ENCODE measurements at regions not wholly inside any gene's neighbourhood (a gene's known extent, or its start where the extent isn't known, plus 50 kb on each side); places are given as distances from the start of the nearest gene placed in this dataset.

- H3K4me3 ChIP-seq (ENCODE audit: low read depth, low read length), result no peak overlapping the region
- TF ChIP-seq CTCF (IDR thresholded peaks at IDR 0.05; ENCODE audit: insufficient read depth, low read depth, low read length, missing control alignments), result no peak
- DNase-seq (ENCODE audit: low read depth), result no peak
Measured at GRCh38 chr13:76638882-76639281, 247.3 kb downstream of the KCTD12 start.

GRCh38 chr13:76638181-76638580 is 248.0 kb downstream of the KCTD12 start:
- DNase-seq (ENCODE audit: low read depth), result no peak
- H3K4me3 ChIP-seq (ENCODE audit: low read depth, low read length), result no peak overlapping the region
- TF ChIP-seq CTCF (IDR thresholded peaks at IDR 0.05; ENCODE audit: insufficient read depth, low read depth, low read length, missing control alignments), result no peak

GRCh38 chr13:76637641-76638141 is 248.5 kb downstream of the KCTD12 start:
- DNase-seq (ENCODE audit: low read depth), result no peak
- H3K4me3 ChIP-seq (ENCODE audit: low read depth, low read length), result no peak overlapping the region
- no peak for TF ChIP-seq CTCF (IDR thresholded peaks at IDR 0.05; ENCODE audit: insufficient read depth, low read depth, low read length, missing control alignments)

- TF ChIP-seq CTCF (IDR thresholded peaks at IDR 0.05; ENCODE audit: insufficient read depth, low read depth, low read length, missing control alignments), result no peak
- no peak overlapping the region for H3K4me3 ChIP-seq (ENCODE audit: low read depth, low read length)
- no peak for DNase-seq (ENCODE audit: low read depth)
Measured at GRCh38 chr13:76636829-76637228, 249.4 kb downstream of the KCTD12 start.

- no peak for TF ChIP-seq CTCF (IDR thresholded peaks at IDR 0.05; ENCODE audit: insufficient read depth, low read depth, low read length, missing control alignments)
- H3K4me3 ChIP-seq (ENCODE audit: low read depth, low read length), result no peak overlapping the region
- peak; percentile 45 for DNase-seq (ENCODE audit: low read depth)
Measured at GRCh38 chr13:76635232-76636230, 250.7 kb downstream of the KCTD12 start.

GRCh38 chr13:76634431-76635191 is 251.6 kb downstream of the KCTD12 start:
- DNase-seq (ENCODE audit: low read depth), result peak; percentile 45
- no peak for TF ChIP-seq CTCF (IDR thresholded peaks at IDR 0.05; ENCODE audit: insufficient read depth, low read depth, low read length, missing control alignments)
- no peak overlapping the region for H3K4me3 ChIP-seq (ENCODE audit: low read depth, low read length)

All from GM12865 (cell line).